Mesenchymal stem cell (in vitro differentiated cells and primary cell): ENCODE measurements at regions not wholly inside any gene's neighbourhood (a gene's known extent, or its start where the extent isn't known, plus 50 kb on each side); places are given as distances from the start of the nearest gene placed in this dataset.

ENCODE experiments used
- DNase-seq: peaks from one replicate; pipeline ENCODE4 v3.0.0-alpha.2; 2013
- H2AFZ ChIP-seq: one replicate; pipeline ENCODE4 v1.6.1; 2013; ENCODE audit warnings: low read depth, mild to moderate bottlenecking, control low read depth, inconsistent platforms, low read length, moderate library complexity
- H2AK5ac ChIP-seq: 2 replicates; pipeline ENCODE4 v1.6.1; 2013; ENCODE audit warnings: low read length, moderate library complexity, mild to moderate bottlenecking, inconsistent platforms; ENCODE audit not compliant: severe bottlenecking
- H2BK120ac ChIP-seq: one replicate; pipeline ENCODE4 v1.6.1; 2013; ENCODE audit warnings: low read depth, mild to moderate bottlenecking, inconsistent platforms, low read length, moderate library complexity
- H2BK12ac ChIP-seq, 2 experiments: one replicate each; pipeline ENCODE4 v1.6.1; 2013; ENCODE audit warnings: inconsistent platforms in 2 of 2, low read length in 2 of 2, mild to moderate bottlenecking in 2 of 2, moderate library complexity in 2 of 2, control low read depth in 1 of 2
- H2BK15ac ChIP-seq: one replicate; pipeline ENCODE4 v1.6.1; 2013; ENCODE audit warnings: mild to moderate bottlenecking, low read depth, inconsistent platforms; ENCODE audit not compliant: poor library complexity, severe bottlenecking
- H2BK5ac ChIP-seq: 2 replicates; pipeline ENCODE4 v1.6.1; 2013; ENCODE audit warnings: low read depth, mild to moderate bottlenecking, low read length, control low read depth, inconsistent platforms; ENCODE audit not compliant: poor library complexity, severe bottlenecking
- H3K14ac ChIP-seq, 2 experiments: one replicate each; pipeline ENCODE4 v1.6.1; 2013; ENCODE audit warnings: inconsistent platforms in 2 of 2, low read length in 2 of 2, control low read depth in 1 of 2, mild to moderate bottlenecking in 1 of 2, moderate library complexity in 1 of 2
- H3K18ac ChIP-seq, 2 experiments: one replicate each; pipeline ENCODE4 v1.6.1; 2013; ENCODE audit warnings: inconsistent platforms in 2 of 2, low read length in 2 of 2, control low read depth in 1 of 2, low read depth in 1 of 2, mild to moderate bottlenecking in 1 of 2
- H3K23ac ChIP-seq, 2 experiments: one replicate each; pipeline ENCODE4 v1.6.1; 2013; ENCODE audit warnings: inconsistent platforms in 2 of 2, low read length in 2 of 2, mild to moderate bottlenecking in 2 of 2, moderate library complexity in 2 of 2, control low read depth in 1 of 2
- H3K27ac ChIP-seq: 2 replicates; pipeline ENCODE4 v1.5.1; 2013; ENCODE audit warnings: mild to moderate bottlenecking, moderate library complexity, low read length, control low read depth, inconsistent platforms; ENCODE audit not compliant: poor library complexity, severe bottlenecking
- H3K27me3 ChIP-seq, 2 experiments: 2 replicates each; pipeline versions ENCODE4 v1.6.1 to v1.7.0; 2013; ENCODE audit warnings: low read length in 2 of 2, mild to moderate bottlenecking in 2 of 2, moderate library complexity in 2 of 2, control low read depth in 1 of 2, inconsistent platforms in 1 of 2; ENCODE audit not compliant: control insufficient read depth in 1 of 2, insufficient read depth in 1 of 2
- H3K36me3 ChIP-seq, 2 experiments: 2 replicates each; pipeline versions ENCODE4 v1.6.1 to v1.7.0; 2013; ENCODE audit warnings: low read length in 2 of 2, control low read depth in 1 of 2, inconsistent platforms in 1 of 2, low read depth in 1 of 2, mild to moderate bottlenecking in 1 of 2; ENCODE audit not compliant: insufficient read depth in 2 of 2, control insufficient read depth in 1 of 2
- H3K4ac ChIP-seq, 2 experiments: one replicate each; pipeline ENCODE4 v1.6.1; 2013; ENCODE audit warnings: inconsistent platforms in 2 of 2, low read length in 2 of 2, mild to moderate bottlenecking in 2 of 2, moderate library complexity in 2 of 2, control low read depth in 1 of 2, low read depth in 1 of 2
- H3K4me1 ChIP-seq: 2 replicates; pipeline ENCODE4 v1.6.1; 2013; ENCODE audit warnings: low read depth, low read length, control low read depth; ENCODE audit not compliant: control insufficient read depth, insufficient read depth
- H3K4me2 ChIP-seq: 2 replicates; pipeline ENCODE4 v1.6.1; 2013; ENCODE audit warnings: low read length, mild to moderate bottlenecking, inconsistent platforms; ENCODE audit not compliant: poor library complexity, severe bottlenecking
- H3K4me3 ChIP-seq, 2 experiments: 2 replicates each; pipeline versions ENCODE4 v1.5.1 to v1.7.0; 2013; ENCODE audit warnings: low read length in 2 of 2, mild to moderate bottlenecking in 2 of 2, control low read depth in 1 of 2, low read depth in 1 of 2; ENCODE audit not compliant: insufficient read depth in 1 of 2
- H3K79me1 ChIP-seq: replicated peaks from 2 replicates; pipeline ENCODE4 v1.6.1; 2013; ENCODE audit warnings: mild to moderate bottlenecking, control low read depth, low read length, inconsistent platforms; ENCODE audit not compliant: poor library complexity, severe bottlenecking
- H3K9ac ChIP-seq: 2 replicates; pipeline ENCODE4 v1.7.0; 2013; ENCODE audit warnings: mild to moderate bottlenecking, low read length, moderate library complexity
- H3K9me3 ChIP-seq: 2 replicates; pipeline ENCODE4 v1.7.0; 2013; ENCODE audit warnings: mild to moderate bottlenecking, low read length; ENCODE audit not compliant: control insufficient read depth
- H4K8ac ChIP-seq: one replicate; pipeline ENCODE4 v1.6.1; 2013; ENCODE audit warnings: inconsistent platforms, mild to moderate bottlenecking, low read length, moderate library complexity
- H4K91ac ChIP-seq: one replicate; pipeline ENCODE4 v1.6.1; 2013; ENCODE audit warnings: mild to moderate bottlenecking, low read length, inconsistent platforms
- WGBS: methylation state at CpG from one replicate; pipeline ENCODE4 v1.1.7; 2013; ENCODE audit warnings: mixed read lengths; 5-methylcytosine and 5-hydroxymethylcytosine counted together

- Histone ChIP-seq H3K27ac (no peak overlapping the region), H3K4me3 (no peak overlapping the region), H3K9me3 (no peaks in the 10 kb centered on the region), H4K91ac (peak overlapping the region; percentile 97), H3K9ac (no peak overlapping the region), H2BK15ac (no peak overlapping the region), H4K8ac (peak overlapping the region; percentile 59), H3K4me2 (no peak overlapping the region), H2BK120ac (peak overlapping the region; percentile 97), H2BK12ac (peak overlapping the region; percentile 95 to 97), H3K14ac (no peak overlapping the region), H2AFZ (no peak overlapping the region), H3K36me3 (no peaks in the 10 kb centered on the region), H3K79me1 (no peaks in the 10 kb centered on the region), H3K27me3 (no peaks in the 10 kb centered on the region), H3K4ac (peak overlapping the region; percentile 92 to 97), H3K18ac (peak overlapping the region; percentile 71 to 93), H2AK5ac (peak overlapping the region; percentile 88), H3K23ac (no peak overlapping the region), H3K4me1 (peaks cover 23% of the 10 kb centered on the region), H2BK5ac (no peak overlapping the region)
- WGBS = 49% methylated on average over 8 of the region's 8 CpGs
- no peak for DNase-seq
These were observed 68.1 kb upstream of the F3 start for GRCh38 chr1:94609619-94610018.

- H3K4ac ChIP-seq = peak overlapping the region; percentile 93 to 100
- peak overlapping the region; percentile 60 for H2BK15ac ChIP-seq
- H2AK5ac ChIP-seq = peak overlapping the region; percentile 88
- no peak overlapping the region for H3K4me2 ChIP-seq
- 38% methylated on average over 9 of the region's 9 CpGs for WGBS
- H2BK120ac ChIP-seq = peak overlapping the region; percentile 97
- H3K14ac ChIP-seq = peak overlapping the region in 1 of 2 experiments; percentile 85
- peak overlapping the region; percentile 98 to 99 for H3K18ac ChIP-seq
- H3K27ac ChIP-seq = peak overlapping the region; percentile 84
- no peaks in the 10 kb centered on the region for H3K9me3 ChIP-seq
- H3K23ac ChIP-seq = peak overlapping the region in 1 of 2 experiments; percentile 94
- H3K4me1 ChIP-seq = peaks cover 23% of the 10 kb centered on the region
- peak; percentile 92 for DNase-seq
- peak overlapping the region; percentile 90 for H4K8ac ChIP-seq
- no peak overlapping the region for H3K9ac ChIP-seq
- no peak overlapping the region for H3K4me3 ChIP-seq
- peak overlapping the region; percentile 97 to 98 for H2BK12ac ChIP-seq
- H2AFZ ChIP-seq = no peak overlapping the region
- H4K91ac ChIP-seq = peak overlapping the region; percentile 100
- no peaks in the 10 kb centered on the region for H3K36me3 ChIP-seq
- H2BK5ac ChIP-seq = no peak overlapping the region
- no peaks in the 10 kb centered on the region for H3K79me1 ChIP-seq
- no peaks in the 10 kb centered on the region for H3K27me3 ChIP-seq
These were observed 67.4 kb upstream of the F3 start for GRCh38 chr1:94608852-94609530.

- Histone ChIP-seq H3K36me3 (no peaks in the 10 kb centered on the region), H3K23ac (peak overlapping the region in 1 of 2 experiments; percentile 94), H3K27ac (peak overlapping the region; percentile 84), H3K18ac (peak overlapping the region; percentile 98 to 99), H3K79me1 (no peaks in the 10 kb centered on the region), H2AK5ac (peak overlapping the region; percentile 54), H2BK120ac (peak overlapping the region; percentile 97), H4K8ac (peak overlapping the region; percentile 90), H3K4me3 (no peak overlapping the region), H3K4ac (peak overlapping the region; percentile 93 to 100), H4K91ac (peak overlapping the region; percentile 100), H3K9me3 (no peaks in the 10 kb centered on the region), H3K4me2 (no peak overlapping the region), H3K14ac (peak overlapping the region in 1 of 2 experiments; percentile 85), H2BK15ac (peak overlapping the region; percentile 96), H2BK12ac (peak overlapping the region; percentile 97 to 98), H2BK5ac (peak overlapping the region; percentile 81), H3K4me1 (peaks cover 23% of the 10 kb centered on the region), H3K27me3 (no peaks in the 10 kb centered on the region), H3K9ac (no peak overlapping the region), H2AFZ (no peak overlapping the region)
- WGBS = 59% methylated on average over 9 of the region's 10 CpGs
- DNase-seq = no peak
These were observed 66.7 kb upstream of the F3 start for GRCh38 chr1:94608142-94608851.

GRCh38 chr1:94607398-94607797 lies 65.8 kb upstream of the F3 start:
- no peak overlapping the region for H2AFZ ChIP-seq
- peak overlapping the region; percentile 97 for H2BK120ac ChIP-seq
- no peaks in the 10 kb centered on the region for H3K79me1 ChIP-seq
- H3K4me2 ChIP-seq = no peak overlapping the region
- H3K23ac ChIP-seq = no peak overlapping the region
- H3K27me3 ChIP-seq = no peaks in the 10 kb centered on the region
- no peak overlapping the region for H2BK15ac ChIP-seq
- DNase-seq = no peak
- H3K9ac ChIP-seq = no peak overlapping the region
- peaks cover 24% of the 10 kb centered on the region for H3K4me1 ChIP-seq
- H4K91ac ChIP-seq = no peak overlapping the region
- H3K4ac ChIP-seq = peak overlapping the region; percentile 95 to 100
- peak overlapping the region; percentile 99 for H2AK5ac ChIP-seq
- peak overlapping the region; percentile 97 to 98 for H2BK12ac ChIP-seq
- no peak overlapping the region for H3K14ac ChIP-seq
- H3K4me3 ChIP-seq = no peak overlapping the region
- no peak overlapping the region for H4K8ac ChIP-seq
- H3K27ac ChIP-seq = no peak overlapping the region
- no peaks in the 10 kb centered on the region for H3K9me3 ChIP-seq
- no peak overlapping the region for H2BK5ac ChIP-seq
- no peaks in the 10 kb centered on the region for H3K36me3 ChIP-seq
- H3K18ac ChIP-seq = peak overlapping the region; percentile 52 to 98
- WGBS = over 99% methylated on average over 4 of the region's 4 CpGs
